MV-4-11 (cell line): ENCODE measurements at regions not wholly inside any gene's neighbourhood (a gene's known extent, or its start where the extent isn't known, plus 50 kb on each side); places are given as distances from the start of the nearest gene placed in this dataset.

Source experiments
- DNase-seq: peaks from one replicate; lab custom pipeline; 2025; lab: John Stamatoyannopoulos, UW

DNA sequence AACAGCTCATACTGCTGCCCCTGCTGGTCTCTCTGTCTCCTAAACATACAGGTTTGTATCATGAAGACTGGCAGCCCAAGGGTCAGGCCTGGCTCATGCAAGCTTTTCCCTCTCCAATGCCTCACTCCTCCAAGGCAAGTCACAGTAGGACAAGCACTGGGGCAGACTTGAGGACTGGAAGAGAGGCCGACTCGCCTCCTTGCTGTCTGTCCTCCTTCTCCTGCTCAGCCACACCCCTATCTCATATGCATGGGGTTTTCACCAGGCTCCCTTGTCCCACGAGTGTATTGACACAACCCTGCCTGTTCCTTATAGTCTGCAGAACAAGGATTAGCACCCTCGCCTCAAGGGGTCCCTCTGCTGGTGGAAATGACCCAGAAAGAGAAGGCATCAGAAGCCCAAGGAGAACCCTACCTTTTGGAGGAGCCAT lies 223.7 kb downstream of the SOX11 start:
- DNase-seq, result no peak

GRCh38 chr2:5921081-5921642 lies 229.0 kb downstream of the SOX11 start:
- DNase-seq, result no peak

DNA sequence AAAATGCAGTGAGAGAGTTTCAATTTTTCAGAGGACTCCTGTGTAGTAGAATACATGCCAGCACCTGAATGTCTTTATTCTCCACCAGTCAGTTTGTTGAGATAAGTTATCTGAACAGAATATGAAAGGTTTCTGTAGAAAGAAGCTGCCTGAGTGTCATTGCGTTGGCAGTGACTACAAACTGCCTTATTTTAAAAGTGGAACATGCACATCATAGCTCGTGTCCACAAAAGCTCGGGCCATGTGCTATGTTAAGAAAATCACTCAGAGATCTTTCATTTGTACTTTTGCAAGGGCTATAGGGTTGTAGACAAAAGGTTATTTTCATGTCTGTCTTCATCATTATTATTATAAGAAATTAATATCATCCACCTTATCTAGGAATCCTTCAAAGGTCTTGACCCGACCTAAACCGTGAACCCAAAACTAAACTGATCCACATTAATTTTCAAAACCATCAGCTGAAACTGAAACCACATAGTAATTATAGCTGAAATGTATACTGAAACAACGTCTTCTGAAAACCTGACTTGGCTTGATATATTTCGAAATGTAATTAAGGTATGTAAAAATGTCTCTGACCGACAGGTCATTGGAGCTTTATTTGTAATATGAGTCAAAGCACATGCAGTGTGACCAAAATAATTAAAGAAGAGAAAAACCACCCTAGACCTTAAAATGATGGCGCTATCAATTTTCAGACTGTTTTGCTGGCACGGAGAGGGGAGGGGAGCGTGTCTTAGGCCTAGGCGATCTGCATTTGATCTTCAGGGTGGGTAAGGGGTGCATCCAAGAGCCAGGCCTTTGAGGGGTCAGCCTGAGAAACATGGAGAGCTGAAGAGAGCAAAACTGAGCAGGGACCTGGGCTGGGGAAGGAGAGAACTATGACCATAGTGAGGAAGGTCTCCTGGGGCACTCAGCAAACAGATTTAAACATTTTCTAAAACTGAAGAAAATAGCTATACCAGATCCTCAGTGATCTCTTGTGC lies 232.1 kb downstream of the SOX11 start:
- DNase-seq, result no peak

GRCh38 chr2:5925604-5926003 lies 233.4 kb downstream of the SOX11 start:
- DNase-seq, result no peak

DNA sequence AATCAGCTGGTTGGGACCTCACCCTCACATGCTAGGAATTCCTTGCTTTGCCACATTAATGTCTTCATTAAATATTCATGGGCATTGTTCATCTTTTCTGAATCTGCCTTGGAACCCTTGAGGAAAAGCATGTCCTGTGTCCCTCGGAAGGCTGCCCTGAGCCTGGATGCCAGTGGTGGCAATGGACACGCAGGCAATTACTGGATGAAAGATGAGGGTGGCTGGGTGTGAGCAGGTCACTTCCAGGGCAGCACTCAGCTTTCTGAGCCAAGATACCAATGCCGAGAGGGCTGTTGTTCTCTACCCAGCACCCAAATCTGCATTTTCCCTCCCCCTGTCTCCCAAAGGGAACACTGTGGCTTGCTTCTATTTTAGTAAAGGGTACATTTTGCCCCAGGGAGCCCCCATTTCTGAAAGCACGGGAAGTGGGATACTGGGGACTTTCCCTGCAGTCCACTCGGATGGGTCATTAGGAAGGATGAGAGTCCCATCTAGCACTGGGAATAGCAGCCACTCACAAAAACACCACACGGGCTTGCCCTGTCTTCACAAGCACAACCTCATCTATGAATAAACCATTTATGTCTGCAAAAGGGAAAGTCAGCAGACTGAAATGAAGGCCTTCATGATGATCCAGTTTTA lies 234.8 kb downstream of the SOX11 start:
- no peak for DNase-seq

DNA sequence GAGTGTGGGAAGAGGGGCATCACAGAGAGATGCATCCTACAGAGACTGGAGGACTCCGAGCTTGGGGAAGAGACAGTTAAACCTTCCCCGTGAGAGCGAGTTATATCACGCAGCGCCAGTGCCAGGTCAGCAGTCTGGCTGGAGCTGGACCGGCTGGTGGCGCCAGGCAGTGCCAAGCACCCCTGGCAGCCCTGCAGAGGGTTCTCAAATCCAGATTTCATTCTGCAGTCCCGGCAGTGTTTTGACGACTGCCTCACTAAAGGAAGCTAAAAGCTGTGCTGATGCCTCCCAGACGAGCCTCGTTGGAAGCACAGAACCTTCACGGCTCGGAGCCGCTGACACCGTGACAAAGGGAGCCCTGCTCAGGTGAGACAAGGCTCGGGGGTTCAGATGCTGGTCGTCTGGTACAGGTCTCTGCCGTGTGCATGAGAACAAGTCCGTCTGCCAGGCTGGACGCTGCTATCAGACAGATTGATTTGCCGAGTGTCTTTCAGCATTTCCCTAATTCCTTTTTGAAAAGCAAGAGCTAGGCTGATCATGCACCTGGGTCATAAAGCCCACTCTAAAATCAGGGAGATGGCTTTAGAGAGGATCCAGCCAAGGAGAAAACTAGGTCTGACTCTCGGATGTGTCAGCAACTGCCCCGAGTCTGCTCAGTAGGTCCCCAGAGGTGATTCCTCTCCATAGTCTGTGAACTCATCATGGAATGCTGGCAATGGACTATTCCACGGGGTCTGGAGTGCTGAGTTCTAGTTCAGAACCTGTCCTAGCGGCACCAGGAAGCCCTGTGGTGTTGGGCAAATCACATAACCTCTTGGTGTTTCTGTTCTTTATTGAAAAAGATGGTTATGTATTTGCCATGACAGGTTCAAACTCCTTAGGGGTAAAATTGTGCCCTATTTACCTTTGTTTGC lies 240.6 kb downstream of the SOX11 start:
- DNase-seq, result no peak

DNA sequence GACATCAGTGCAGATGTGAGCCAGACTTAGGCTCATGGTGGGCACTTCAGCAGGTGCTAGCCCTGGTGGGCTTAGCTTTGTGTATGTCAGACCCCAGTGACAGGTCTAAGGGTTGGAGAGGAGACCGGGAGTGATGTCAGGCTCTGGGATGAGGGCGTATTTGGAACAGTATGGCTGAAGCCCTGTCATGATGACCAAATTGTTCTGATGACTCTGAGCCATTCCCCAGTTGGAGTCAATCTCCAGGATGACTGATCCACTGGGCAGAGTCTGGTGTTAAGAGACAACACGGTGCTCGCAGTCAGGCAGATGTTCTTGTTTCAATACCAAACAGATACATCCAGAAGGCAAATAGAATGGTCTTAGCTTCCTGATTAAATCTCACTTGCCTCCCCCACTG lies 241.5 kb downstream of the SOX11 start:
- DNase-seq, result no peak

GRCh38 chr2:5937321-5937720 lies 245.1 kb downstream of the SOX11 start:
- no peak for DNase-seq

- DNase-seq, result no peak
Observed at GRCh38 chr2:5937851-5938565, 245.8 kb downstream of the SOX11 start.

GRCh38 chr2:5938566-5938896 lies 246.3 kb downstream of the SOX11 start:
- DNase-seq, result no peak

- DNase-seq, result no peak
Observed at GRCh38 chr2:5939553-5939952, 247.4 kb downstream of the SOX11 start.

DNA sequence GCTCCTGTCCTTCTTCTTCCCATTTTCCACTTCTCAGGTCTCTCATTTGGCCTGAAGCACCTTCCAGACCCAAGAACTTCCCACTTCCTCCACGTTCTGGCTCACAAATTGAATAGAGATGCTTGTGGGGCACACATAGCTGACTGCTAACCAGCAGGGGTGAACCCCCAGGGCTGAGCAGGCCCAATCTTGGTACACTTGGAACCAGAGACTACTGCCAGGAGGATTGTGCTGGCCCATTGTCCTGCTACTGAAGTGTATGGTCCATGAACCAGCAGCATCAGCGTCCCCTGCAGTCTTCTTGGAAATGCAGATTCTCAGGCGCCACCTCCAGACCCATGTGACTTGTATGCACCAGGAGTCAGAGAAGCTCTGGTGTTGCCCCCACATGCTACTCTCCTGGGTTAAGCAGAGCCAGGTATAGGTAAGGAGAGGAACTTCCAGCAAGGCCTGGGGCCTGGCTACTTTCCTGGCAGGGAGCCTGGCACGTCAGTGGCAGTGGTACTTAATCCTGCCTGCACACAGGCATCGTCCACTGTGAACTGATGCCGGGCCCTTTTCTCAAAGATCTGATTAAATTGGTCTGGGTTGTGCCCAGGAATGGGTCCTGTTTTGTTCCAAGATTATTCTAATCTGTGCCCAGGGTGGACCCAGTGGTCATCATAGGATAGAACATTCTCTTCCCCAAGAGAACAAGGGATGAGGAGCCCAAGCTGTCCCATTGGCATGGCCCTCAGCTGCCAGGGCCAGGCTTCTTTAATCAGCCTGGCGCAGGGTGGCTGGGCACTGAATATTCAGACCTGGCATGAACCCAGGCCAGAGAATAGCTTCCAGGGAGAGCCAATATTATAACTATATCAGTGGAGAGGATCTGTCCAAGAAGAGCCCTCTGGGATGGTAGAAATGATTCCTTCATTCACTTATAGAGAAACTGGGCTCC lies 248.7 kb downstream of the SOX11 start:
- no peak for DNase-seq

- peak; percentile 23 for DNase-seq
Observed at GRCh38 chr2:5942204-5942603, 250.0 kb downstream of the SOX11 start.

DNA sequence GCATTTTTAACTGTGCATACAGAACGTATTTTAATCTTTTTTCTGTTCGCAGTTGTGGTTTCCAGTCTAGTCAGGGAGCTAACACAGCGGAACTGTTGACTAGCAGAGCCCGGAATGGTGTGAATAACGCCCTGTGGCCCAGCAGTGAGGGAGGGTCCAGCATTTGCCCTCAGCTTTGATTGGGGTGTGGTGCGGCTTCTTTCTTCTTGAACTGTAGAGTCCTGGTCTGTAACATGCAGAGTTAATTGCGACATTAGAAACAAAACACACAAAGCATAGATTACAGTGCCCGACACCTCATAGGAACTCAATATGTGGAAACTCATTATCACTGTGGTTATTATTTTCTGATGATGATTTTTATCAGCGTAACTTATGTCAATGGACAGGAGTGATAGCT lies 253.6 kb downstream of the SOX11 start:
- DNase-seq, result no peak

- no peak for DNase-seq
Observed at GRCh38 chr2:5946225-5947115, 254.3 kb downstream of the SOX11 start.

DNA sequence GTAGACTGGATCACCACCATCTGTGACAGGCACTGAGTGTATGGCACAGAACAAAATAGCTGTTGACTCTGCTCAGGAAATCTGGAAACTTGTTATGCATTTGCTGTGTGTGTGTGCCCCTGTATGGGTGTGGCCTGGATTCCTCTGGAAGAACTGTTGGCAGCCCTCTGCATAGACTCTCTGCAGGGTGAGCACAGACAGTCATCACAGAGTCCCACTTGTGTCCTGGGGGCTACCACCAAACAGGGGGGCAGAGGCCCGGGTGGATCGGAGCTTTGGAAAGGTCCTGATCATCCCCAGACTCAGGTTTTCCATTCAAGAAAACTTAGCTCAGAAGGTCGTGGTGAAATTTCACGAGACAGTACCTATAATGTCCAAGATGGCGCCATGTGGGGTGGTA lies 258.6 kb downstream of the SOX11 start:
- no peak for DNase-seq

DNA sequence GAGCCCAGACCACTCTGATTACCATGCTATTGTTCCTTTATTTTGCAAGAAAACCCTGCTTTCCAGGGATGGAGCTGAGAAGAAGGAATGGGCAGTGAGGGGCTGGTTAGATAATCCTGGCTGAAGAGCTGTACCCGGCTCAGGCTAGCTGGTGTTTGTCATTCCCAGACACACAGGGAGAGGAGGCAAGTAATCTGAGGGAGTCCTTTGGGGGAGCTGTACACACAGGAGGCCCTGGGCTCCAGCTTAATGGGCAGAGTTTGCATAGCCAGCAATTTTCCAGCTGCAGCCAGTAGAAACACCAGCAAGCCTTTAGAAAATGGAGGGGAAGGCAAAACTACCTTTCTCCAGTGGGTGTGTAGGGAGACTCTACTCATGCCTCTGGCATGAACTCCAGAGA lies 259.3 kb downstream of the SOX11 start:
- DNase-seq, result no peak

DNA sequence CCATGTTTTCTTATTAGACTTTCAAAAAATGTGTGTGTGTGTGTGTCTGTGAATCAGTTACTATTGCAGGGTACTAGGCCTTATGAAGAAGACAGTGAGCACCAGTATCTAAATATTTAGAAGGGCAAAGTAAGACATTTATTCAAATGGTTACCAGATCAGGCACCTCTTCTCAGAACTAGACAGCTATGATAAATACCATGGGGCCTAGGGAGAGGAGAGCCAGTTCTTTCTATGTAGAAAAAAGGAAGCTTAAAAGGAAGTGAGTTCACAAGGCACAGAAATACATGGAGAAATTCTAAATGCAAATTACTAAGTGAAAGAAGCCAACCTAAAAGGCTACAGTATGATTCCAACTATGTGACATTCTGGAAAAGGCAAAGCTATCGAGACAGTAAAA lies 261.3 kb downstream of the SOX11 start:
- no peak for DNase-seq

GRCh38 chr2:5954509-5954908 lies 262.3 kb downstream of the SOX11 start:
- DNase-seq, result no peak
